K562 (cell line): ENCODE measurements at regions not wholly inside any gene's neighbourhood (a gene's known extent, or its start where the extent isn't known, plus 50 kb on each side); places are given as distances from the start of the nearest gene placed in this dataset.

Experiments used
- ATAC-seq: fragments of 200-7000 bp; cut with Tn5 transposase; 3 replicates; pipeline ENCODE4 v1.9.1; 2020; ENCODE audit warnings: moderate library complexity
- BruUV-seq: library from RNA; stranded (reverse); fragments of 400-500 nt; replicated peaks from 2 replicates; lab custom pipeline; 2021; lab: Mats Ljungman, UMichigan
- CTCF ChIA-PET: fragments of 300-600 bp; formaldehyde crosslinking; extraction: SDS; loops from one replicate; lab custom pipeline; 2021; ENCODE audit warnings: low intra/inter-chr PET ratio; lab: Yijun Ruan, JAX
- POLR2A ChIA-PET: fragments of 300-600, 350-650 bp; sonication (Branson Sonifier 250); formaldehyde crosslinking; extraction: SDS; loops from one replicate; lab custom pipeline; 2021; ENCODE audit warnings: antibody characterized with exemption, inconsistent platforms; lab: Yijun Ruan, JAX
- DNase-seq, 4 experiments: peaks; one replicate each; pipeline versions ENCODE4 v3.0.0 to v3.0.0-alpha.2; 2011 to 2018; ENCODE audit warnings: low spot score in 3 of 4, mixed read lengths in 3 of 4; ENCODE audit errors: extremely low read depth in 1 of 4
- FAIRE-seq: peaks from 2 replicates; lab custom pipeline; 2011; peaks lifted over from hg19 to GRCh38; lab: Jason Lieb, UNC
- H2AFZ ChIP-seq: 2 replicates; pipeline ENCODE4 v1.6.0; 2011; ENCODE audit warnings: low read depth, low read length, control low read depth, inconsistent platforms
- H3K27ac ChIP-seq: fragments of 200-600 bp; 3 replicates; pipeline ENCODE4 v1.8.0; 2011; ENCODE audit warnings: low read depth, mild to moderate bottlenecking, control low read depth, inconsistent platforms, low read length, moderate library complexity, mixed read lengths; ENCODE audit errors: extremely low read depth
- H3K27me3 ChIP-seq, 2 experiments: fragments of 300-600 bp in 1 of 2; 2 replicates in 1 of 2; 3 replicates in 1 of 2; pipeline versions ENCODE4 v1.6.0 to v1.8.0; 2011; ENCODE audit warnings: inconsistent platforms in 2 of 2, low read length in 2 of 2, mild to moderate bottlenecking in 1 of 2, mixed read lengths in 1 of 2, moderate library complexity in 1 of 2; ENCODE audit not compliant: control insufficient read depth in 2 of 2, insufficient read depth in 2 of 2
- H3K36me3 ChIP-seq: fragments of 300-600 bp; 3 replicates; pipeline ENCODE4 v1.8.0; 2011; ENCODE audit warnings: mild to moderate bottlenecking, low read length, inconsistent platforms; ENCODE audit not compliant: control insufficient read depth, insufficient read depth
- H3K4me1 ChIP-seq, 2 experiments: fragments of 200-600 bp in 1 of 2; replicated peaks in 1 of 2; 2 replicates in 1 of 2; 3 replicates in 1 of 2; pipeline versions ENCODE4 v1.5.1 to v1.8.0; 2011; ENCODE audit warnings: inconsistent platforms in 2 of 2, low read length in 2 of 2, mild to moderate bottlenecking in 1 of 2, mixed read lengths in 1 of 2, moderate library complexity in 1 of 2; ENCODE audit not compliant: control insufficient read depth in 2 of 2, insufficient read depth in 2 of 2
- H3K4me2 ChIP-seq: 2 replicates; pipeline ENCODE4 v1.6.1; 2011; ENCODE audit warnings: low read length, control low read depth, inconsistent platforms, mixed read lengths; ENCODE audit not compliant: insufficient read depth
- H3K4me3 ChIP-seq: fragments of 200-600 bp; sonication (generic), shearing (Covaris generic); 2 replicates; pipeline ENCODE4 v1.5.1; 2016; ENCODE audit warnings: control low read depth, inconsistent platforms
- H3K79me2 ChIP-seq: fragments of 200-600 bp; 3 replicates; pipeline ENCODE4 v1.8.0; 2011; ENCODE audit warnings: low read length, inconsistent platforms; ENCODE audit not compliant: control insufficient read depth, insufficient read depth
- H3K9ac ChIP-seq, 2 experiments: 2 replicates each; pipeline versions ENCODE4 v1.6.0 to v1.6.1; 2011; ENCODE audit warnings: low read depth in 2 of 2, low read length in 2 of 2, control low read depth in 1 of 2, inconsistent platforms in 1 of 2, mild to moderate bottlenecking in 1 of 2, mixed read lengths in 1 of 2; ENCODE audit not compliant: insufficient read depth in 1 of 2
- H3K9me1 ChIP-seq: one replicate; pipeline ENCODE4 v1.6.0; 2011; ENCODE audit warnings: inconsistent platforms, mild to moderate bottlenecking, low read length, moderate library complexity; ENCODE audit not compliant: control insufficient read depth, insufficient read depth
- H3K9me3 ChIP-seq: replicated peaks from 2 replicates; pipeline ENCODE4 v1.5.1; 2011; ENCODE audit warnings: low read depth, low read length, inconsistent platforms; ENCODE audit not compliant: control insufficient read depth, insufficient read depth
- H4K20me1 ChIP-seq: replicated peaks from 2 replicates; pipeline ENCODE4 v1.6.1; 2011; ENCODE audit warnings: low read length, inconsistent platforms, mixed read lengths; ENCODE audit not compliant: control insufficient read depth, insufficient read depth
- E2F6 ChIP-seq, 2 experiments: IDR thresholded peaks; 2 replicates each; pipeline ENCODE4 v1.6.1; 2011; ENCODE audit warnings: borderline replicate concordance in 1 of 2, control low read depth in 1 of 2, low read depth in 1 of 2, low read length in 1 of 2, mild to moderate bottlenecking in 1 of 2, mixed read lengths in 1 of 2, moderate library complexity in 1 of 2; ENCODE audit not compliant: insufficient read depth in 1 of 2, insufficient read length in 1 of 2, poor library complexity in 1 of 2, severe bottlenecking in 1 of 2; ENCODE audit errors: extremely low read depth in 1 of 2
- PTRF ChIP-seq: fragments of 450-650 bp; IDR thresholded peaks from 2 replicates; pipeline ENCODE4 v1.6.1; 2016; ENCODE audit warnings: mild to moderate bottlenecking, missing genetic modification characterization, missing compliant biosample characterization
- ZNF778 ChIP-seq: fragments of 450-650 bp; formaldehyde crosslinking; IDR thresholded peaks from 2 replicates; pipeline ENCODE4 v1.4.0; 2020; ENCODE audit warnings: mild to moderate bottlenecking, moderate library complexity
- WGBS: fragments of 100-300 bp; shearing (Covaris generic); methylation state at CpG from one replicate; pipeline ENCODE4 v1.1.6; 2016; ENCODE audit warnings: low coverage, mixed read lengths; ENCODE audit not compliant: insufficient coverage; ENCODE audit errors: missing lambda C conversion rate; 5-methylcytosine and 5-hydroxymethylcytosine counted together
- in situ Hi-C: fragments of 300-500 bp; cut with MboI; formaldehyde crosslinking; loops from 4 replicates; pipeline ENCODE4 v1.15.0; 2018; ENCODE audit warnings: inconsistent platforms, mixed read lengths
- intact Hi-C: fragments of 100-400 bp; cut with micrococcal nuclease; formaldehyde crosslinking; loops from 2 replicates; pipeline ENCODE4 v1.14.2; 2022

GRCh38 chr1:14420686-14421085 is 177.8 kb upstream of the KAZN start:
- Histone ChIP-seq H3K36me3 (no peaks in the 10 kb centered on the region), H3K4me3 (no peak overlapping the region), H3K79me2 (peaks cover 25% of the 10 kb centered on the region), H3K27me3 (no peaks in the 10 kb centered on the region), H3K9ac (no peak overlapping the region), H3K9me3 (no peaks in the 10 kb centered on the region; the same call in 1 of the 2 replicates), H3K4me1 (peaks cover 10 to 41% of the 10 kb centered on the region in 2 experiments), H4K20me1 (no peaks in the 10 kb centered on the region), H3K9me1 (no peaks in the 10 kb centered on the region), H3K27ac (no peak overlapping the region), H3K4me2 (no peak overlapping the region), H2AFZ (no peak overlapping the region)
- CTCF ChIA-PET, result no interaction called here
- BruUV-seq, result no TSS peak
- in situ Hi-C loops, result no loop called here
- POLR2A ChIA-PET, result interaction anchor here (0.8 to 2.2 kb wide), 3 partner anchors 7 to 34 kb away, joined by 3 to 12 read pairs (median 10); no protein-coding TSS in a partner anchor
- intact Hi-C loops, result no loop called here
- DNase-seq (no peak), FAIRE-seq (no peak), ATAC-seq (no peak)
- WGBS, result 95% methylated on average over 22 of the region's 26 CpGs
- TF ChIP-seq ZNF778 (CRISPR knock-in tag), result no peak
- TF ChIP-seq PTRF (tag), result no peak
- no peak for TF ChIP-seq E2F6 (IDR thresholded peaks at IDR 0.05; ENCODE audit: borderline replicate concordance in 1 of 2, extremely low read depth in 1 of 2, insufficient read depth in 1 of 2, insufficient read length in 1 of 2, low read depth in 1 of 2, low read length in 1 of 2, poor library complexity in 1 of 2, severe bottlenecking in 1 of 2)
